ENCODE measurements at regions not wholly inside any gene's neighbourhood (a gene's known extent, or its start where the extent isn't known, plus 50 kb on each side); places are given as distances from the start of the nearest gene placed in this dataset.

GRCh38 chr18:59988098-59988706 lies 88.4 kb downstream of the PMAIP1 start:
- H3K4me1 ChIP-seq (replicated peaks in 1 of 2), result no peaks in the 10 kb centered on the region
- 17 to 20% (median 18%) methylated on average over 5 of the region's 5 CpGs for WGBS, 4 donors
- no peak overlapping the region for H3K27ac ChIP-seq
- H3K27me3 ChIP-seq, result no peaks in the 10 kb centered on the region
- DNase-seq, result peak; percentile 23 to 65 (median 42)
- intact Hi-C loops (cut with DNase I), result loop anchor here in 1 of 2 donors (5.0 kb wide), 1 partner anchor 564 kb away; no protein-coding TSS in a partner anchor
- H3K4me3 ChIP-seq, result no peak overlapping the region
- peak; percentile 80 to 97 (median 85) for TF ChIP-seq CTCF (IDR thresholded peaks at IDR 0.05)
- no peak for TF ChIP-seq POLR2A (IDR thresholded peaks at IDR 0.05)
- no peaks in the 10 kb centered on the region for H3K9me3 ChIP-seq (replicated peaks in 1 of 3)
- H3K36me3 ChIP-seq (replicated peaks in 1 of 2), result no peaks in the 10 kb centered on the region

DNA sequence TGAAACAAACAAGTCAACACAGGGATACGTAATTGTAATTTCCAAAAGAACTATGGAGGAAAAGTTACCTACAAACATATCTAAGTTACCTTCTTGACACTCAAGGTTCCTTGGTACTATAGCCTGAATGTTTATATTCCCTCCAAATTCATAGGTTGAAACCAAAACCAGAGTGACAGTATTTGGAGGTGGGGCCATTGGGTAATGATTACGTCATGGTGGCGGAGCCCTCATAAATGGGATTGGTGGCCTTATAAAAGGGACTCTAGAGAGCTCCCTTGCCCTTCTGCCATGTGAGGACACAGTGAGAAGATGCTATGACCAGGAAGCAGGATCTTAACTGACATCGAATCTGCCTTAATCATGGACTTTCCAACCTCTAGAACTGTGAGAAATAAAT lies 87.3 kb downstream of the PMAIP1 start:
- Histone ChIP-seq H3K9me3 (replicated peaks in 1 of 3) (no peaks in the 10 kb centered on the region), H3K4me1 (replicated peaks in 1 of 2) (no peaks in the 10 kb centered on the region), H3K36me3 (replicated peaks in 1 of 2) (no peaks in the 10 kb centered on the region), H3K4me3 (no peak overlapping the region), H3K27me3 (no peaks in the 10 kb centered on the region), H3K27ac (no peak overlapping the region)
- intact Hi-C loops (cut with DNase I), result loop anchor here in 1 of 2 donors (5.0 kb wide), 1 partner anchor 565 kb away; no protein-coding TSS in a partner anchor
- no peak for DNase-seq
- WGBS, 4 donors, result 51 to 61% (median 59%) methylated on average over 4 of the region's 4 CpGs
- no peak for TF ChIP-seq POLR2A (IDR thresholded peaks at IDR 0.05)
- no peak for TF ChIP-seq CTCF (IDR thresholded peaks at IDR 0.05)

DNA sequence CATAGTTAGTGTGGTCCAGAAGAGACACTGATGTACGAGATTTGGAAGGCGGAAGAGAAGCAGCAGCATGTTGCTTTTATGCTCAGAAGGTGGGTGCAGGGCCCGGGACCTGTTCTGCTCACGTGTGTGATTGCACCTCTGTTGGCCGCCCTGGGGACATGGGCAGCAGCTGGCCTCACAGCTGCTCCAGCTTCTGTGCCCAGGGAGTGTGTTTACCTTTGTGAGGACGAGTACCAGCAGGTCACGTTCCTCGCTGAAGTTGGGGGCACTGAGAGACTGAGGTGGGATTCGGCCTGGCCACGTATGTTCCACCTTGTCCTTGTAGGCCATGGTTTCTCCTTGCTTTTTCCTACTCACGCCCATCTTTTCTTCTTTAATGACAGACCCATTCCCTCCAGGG lies 86.3 kb downstream of the PMAIP1 start:
- WGBS, 4 donors, result 64 to 82% (median 74%) methylated on average over 5 to 11 of the region's 11 CpGs
- intact Hi-C loops (cut with DNase I), result loop anchor here in 1 of 2 donors (5.0 kb wide), 1 partner anchor 566 kb away; no protein-coding TSS in a partner anchor
- Histone ChIP-seq H3K27ac (no peak overlapping the region), H3K4me1 (replicated peaks in 1 of 2) (no peaks in the 10 kb centered on the region), H3K27me3 (no peaks in the 10 kb centered on the region), H3K4me3 (no peak overlapping the region), H3K36me3 (replicated peaks in 1 of 2) (no peaks in the 10 kb centered on the region), H3K9me3 (replicated peaks in 1 of 3) (no peaks in the 10 kb centered on the region)
- no peak for DNase-seq
- no peak for TF ChIP-seq POLR2A (IDR thresholded peaks at IDR 0.05)

DNA sequence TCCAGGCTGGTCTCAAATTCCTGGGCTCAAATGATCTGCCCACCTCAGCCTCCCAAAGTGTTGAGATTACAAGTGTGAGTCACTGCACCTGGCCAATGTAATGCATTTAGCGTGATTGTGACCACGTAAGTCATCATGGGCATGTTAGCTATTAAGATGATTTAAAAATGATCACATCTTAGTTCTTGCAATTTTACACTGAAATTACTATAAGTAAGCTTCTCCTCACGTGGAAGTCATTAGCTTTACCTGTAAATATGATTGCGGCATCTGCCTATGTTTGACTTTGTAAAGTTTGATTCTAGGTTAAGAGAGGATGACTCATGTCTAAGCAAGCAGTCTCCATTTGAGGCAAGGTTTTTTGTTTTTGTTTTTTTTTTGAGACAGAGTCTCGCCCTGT lies 85.5 kb downstream of the PMAIP1 start:
- no peak for TF ChIP-seq CTCF (IDR thresholded peaks at IDR 0.05)
- Histone ChIP-seq H3K27ac (no peak overlapping the region), H3K27me3 (no peaks in the 10 kb centered on the region), H3K36me3 (replicated peaks in 1 of 2) (no peaks in the 10 kb centered on the region), H3K4me3 (no peak overlapping the region), H3K9me3 (replicated peaks in 1 of 3) (no peaks in the 10 kb centered on the region), H3K4me1 (replicated peaks in 1 of 2) (no peaks in the 10 kb centered on the region)
- DNase-seq, result no peak
- intact Hi-C loops (cut with DNase I), result loop anchor here in 1 of 2 donors (5.0 kb wide), 1 partner anchor 567 kb away; no protein-coding TSS in a partner anchor
- 81 to 87% (median 83%) methylated on average over 5 of the region's 5 CpGs for WGBS, 4 donors

DNA sequence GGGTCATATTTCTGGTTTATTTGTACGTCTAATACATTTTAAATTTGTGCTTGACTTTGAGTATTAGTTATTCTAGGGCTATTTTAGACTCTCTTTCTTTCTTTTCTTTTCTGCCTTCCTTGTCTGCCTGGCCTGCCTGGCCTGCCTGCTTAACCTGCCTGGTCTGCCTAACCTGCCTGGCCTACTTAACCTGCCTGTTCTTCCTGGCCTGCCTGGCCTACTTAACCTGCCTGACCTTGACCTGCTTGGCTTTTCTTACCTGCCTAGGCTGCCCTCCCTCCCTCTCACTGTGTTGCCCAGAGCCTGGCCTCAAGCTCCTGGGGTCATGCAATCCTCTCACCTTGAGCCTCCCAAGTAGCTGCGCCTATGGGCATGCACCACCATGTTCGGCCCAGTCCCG lies 83.7 kb downstream of the PMAIP1 start:
- intact Hi-C loops (cut with DNase I), result no loop called here
- WGBS, 4 donors, result 90 to 95% (median 92%) methylated on average over 4 of the region's 4 CpGs
- H3K9me3 ChIP-seq (replicated peaks in 1 of 3), result no peaks in the 10 kb centered on the region

More for the DNA sequence above, 83.7 kb downstream of the PMAIP1 start:
- Histone ChIP-seq H3K4me1 (replicated peaks in 1 of 2) (no peaks in the 10 kb centered on the region), H3K4me3 (no peak overlapping the region), H3K27ac (no peak overlapping the region), H3K27me3 (no peaks in the 10 kb centered on the region), H3K36me3 (replicated peaks in 1 of 2) (no peaks in the 10 kb centered on the region)
- TF ChIP-seq POLR2A (IDR thresholded peaks at IDR 0.05) (no peak), CTCF (IDR thresholded peaks at IDR 0.05) (no peak)
- DNase-seq, result no peak

All from adrenal gland (tissue), 9 donors.